ENCODE measurements at regions not wholly inside any gene's neighbourhood (a gene's known extent, or its start where the extent isn't known, plus 50 kb on each side); places are given as distances from the start of the nearest gene placed in this dataset.

DNA sequence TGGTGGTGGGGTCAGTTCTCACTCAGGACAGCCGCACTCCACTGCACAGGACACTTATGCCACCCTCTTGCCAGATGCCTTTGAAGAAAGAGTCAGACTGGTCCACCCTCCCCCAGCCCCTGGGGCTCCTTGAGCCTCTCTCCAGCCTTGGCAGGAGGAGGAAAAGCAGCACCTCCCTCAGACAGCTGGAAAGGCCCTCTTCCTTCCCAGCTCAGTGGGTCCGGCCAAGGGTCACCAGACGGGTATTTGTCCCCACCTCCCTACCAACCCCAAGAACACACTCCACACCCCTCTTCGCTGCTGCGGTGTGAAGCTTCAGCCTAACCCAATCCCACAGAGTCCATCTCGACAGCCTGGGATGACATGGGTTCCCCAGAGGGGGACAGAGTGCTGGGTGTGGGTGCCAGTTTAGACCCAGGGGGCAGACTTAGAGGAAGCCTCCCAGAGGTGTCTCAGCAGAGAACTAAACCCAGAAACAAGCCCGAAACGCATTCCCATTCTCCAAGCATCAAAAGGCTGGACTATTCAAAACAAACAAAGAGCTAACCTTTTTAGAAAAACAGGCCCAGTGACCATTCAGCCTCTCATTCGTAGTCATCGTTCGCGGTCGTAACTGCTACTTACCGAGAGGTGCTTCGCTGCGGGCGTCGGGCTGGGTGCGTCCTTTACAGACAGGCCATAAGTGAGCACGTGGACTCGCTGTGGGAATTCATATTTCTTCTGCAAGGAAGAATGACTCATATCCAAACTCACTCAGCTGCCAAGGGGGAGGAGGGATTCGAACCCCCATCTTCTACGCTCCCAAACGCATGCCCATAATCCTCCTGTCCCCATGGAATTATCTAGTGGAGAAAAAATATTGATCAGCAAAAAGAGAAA, 57.5 kb upstream of the ANO1 start:
- TF ChIP-seq CTCF (IDR thresholded peaks at IDR 0.05; ENCODE audit: low read depth, low read length) (no peak), EZH2phosphoT487 (IDR thresholded peaks at IDR 0.05; ENCODE audit: low read depth) (no peak)
